Mesenchymal stem cell (in vitro differentiated cells and primary cell): ENCODE measurements at regions not wholly inside any gene's neighbourhood (a gene's known extent, or its start where the extent isn't known, plus 50 kb on each side); places are given as distances from the start of the nearest gene placed in this dataset.
A peak's percentile ranks its signal among the peaks of the same experiment; 100 is the strongest.
"Not testable (repeated sequence)": the region's sequence is repeated elsewhere in the genome, so short reads cannot be mapped to it uniquely, and the experiment has no call there.

Experiments used
- DNase-seq: peaks from one replicate; pipeline ENCODE4 v3.0.0-alpha.2; 2013
- H2AFZ ChIP-seq: one replicate; pipeline ENCODE4 v1.6.1; 2013; ENCODE audit warnings: low read depth, mild to moderate bottlenecking, control low read depth, inconsistent platforms, low read length, moderate library complexity
- H2AK5ac ChIP-seq: 2 replicates; pipeline ENCODE4 v1.6.1; 2013; ENCODE audit warnings: low read length, moderate library complexity, mild to moderate bottlenecking, inconsistent platforms; ENCODE audit not compliant: severe bottlenecking
- H2BK120ac ChIP-seq: one replicate; pipeline ENCODE4 v1.6.1; 2013; ENCODE audit warnings: low read depth, mild to moderate bottlenecking, inconsistent platforms, low read length, moderate library complexity
- H2BK12ac ChIP-seq, 2 experiments: one replicate each; pipeline ENCODE4 v1.6.1; 2013; ENCODE audit warnings: inconsistent platforms in 2 of 2, low read length in 2 of 2, mild to moderate bottlenecking in 2 of 2, moderate library complexity in 2 of 2, control low read depth in 1 of 2
- H2BK15ac ChIP-seq: one replicate; pipeline ENCODE4 v1.6.1; 2013; ENCODE audit warnings: mild to moderate bottlenecking, low read depth, inconsistent platforms; ENCODE audit not compliant: poor library complexity, severe bottlenecking
- H2BK5ac ChIP-seq: 2 replicates; pipeline ENCODE4 v1.6.1; 2013; ENCODE audit warnings: low read depth, mild to moderate bottlenecking, low read length, control low read depth, inconsistent platforms; ENCODE audit not compliant: poor library complexity, severe bottlenecking
- H3K14ac ChIP-seq, 2 experiments: one replicate each; pipeline ENCODE4 v1.6.1; 2013; ENCODE audit warnings: inconsistent platforms in 2 of 2, low read length in 2 of 2, control low read depth in 1 of 2, mild to moderate bottlenecking in 1 of 2, moderate library complexity in 1 of 2
- H3K18ac ChIP-seq, 2 experiments: one replicate each; pipeline ENCODE4 v1.6.1; 2013; ENCODE audit warnings: inconsistent platforms in 2 of 2, low read length in 2 of 2, control low read depth in 1 of 2, low read depth in 1 of 2, mild to moderate bottlenecking in 1 of 2
- H3K23ac ChIP-seq, 2 experiments: one replicate each; pipeline ENCODE4 v1.6.1; 2013; ENCODE audit warnings: inconsistent platforms in 2 of 2, low read length in 2 of 2, mild to moderate bottlenecking in 2 of 2, moderate library complexity in 2 of 2, control low read depth in 1 of 2
- H3K27ac ChIP-seq: 2 replicates; pipeline ENCODE4 v1.5.1; 2013; ENCODE audit warnings: mild to moderate bottlenecking, moderate library complexity, low read length, control low read depth, inconsistent platforms; ENCODE audit not compliant: poor library complexity, severe bottlenecking
- H3K27me3 ChIP-seq, 2 experiments: 2 replicates each; pipeline versions ENCODE4 v1.6.1 to v1.7.0; 2013; ENCODE audit warnings: low read length in 2 of 2, mild to moderate bottlenecking in 2 of 2, moderate library complexity in 2 of 2, control low read depth in 1 of 2, inconsistent platforms in 1 of 2; ENCODE audit not compliant: control insufficient read depth in 1 of 2, insufficient read depth in 1 of 2
- H3K36me3 ChIP-seq, 2 experiments: 2 replicates each; pipeline versions ENCODE4 v1.6.1 to v1.7.0; 2013; ENCODE audit warnings: low read length in 2 of 2, control low read depth in 1 of 2, inconsistent platforms in 1 of 2, low read depth in 1 of 2, mild to moderate bottlenecking in 1 of 2; ENCODE audit not compliant: insufficient read depth in 2 of 2, control insufficient read depth in 1 of 2
- H3K4ac ChIP-seq, 2 experiments: one replicate each; pipeline ENCODE4 v1.6.1; 2013; ENCODE audit warnings: inconsistent platforms in 2 of 2, low read length in 2 of 2, mild to moderate bottlenecking in 2 of 2, moderate library complexity in 2 of 2, control low read depth in 1 of 2, low read depth in 1 of 2
- H3K4me1 ChIP-seq: 2 replicates; pipeline ENCODE4 v1.6.1; 2013; ENCODE audit warnings: low read depth, low read length, control low read depth; ENCODE audit not compliant: control insufficient read depth, insufficient read depth
- H3K4me2 ChIP-seq: 2 replicates; pipeline ENCODE4 v1.6.1; 2013; ENCODE audit warnings: low read length, mild to moderate bottlenecking, inconsistent platforms; ENCODE audit not compliant: poor library complexity, severe bottlenecking
- H3K4me3 ChIP-seq, 2 experiments: 2 replicates each; pipeline versions ENCODE4 v1.5.1 to v1.7.0; 2013; ENCODE audit warnings: low read length in 2 of 2, mild to moderate bottlenecking in 2 of 2, control low read depth in 1 of 2, low read depth in 1 of 2; ENCODE audit not compliant: insufficient read depth in 1 of 2
- H3K79me1 ChIP-seq: replicated peaks from 2 replicates; pipeline ENCODE4 v1.6.1; 2013; ENCODE audit warnings: mild to moderate bottlenecking, control low read depth, low read length, inconsistent platforms; ENCODE audit not compliant: poor library complexity, severe bottlenecking
- H3K9ac ChIP-seq: 2 replicates; pipeline ENCODE4 v1.7.0; 2013; ENCODE audit warnings: mild to moderate bottlenecking, low read length, moderate library complexity
- H3K9me3 ChIP-seq: 2 replicates; pipeline ENCODE4 v1.7.0; 2013; ENCODE audit warnings: mild to moderate bottlenecking, low read length; ENCODE audit not compliant: control insufficient read depth
- H4K8ac ChIP-seq: one replicate; pipeline ENCODE4 v1.6.1; 2013; ENCODE audit warnings: inconsistent platforms, mild to moderate bottlenecking, low read length, moderate library complexity
- H4K91ac ChIP-seq: one replicate; pipeline ENCODE4 v1.6.1; 2013; ENCODE audit warnings: mild to moderate bottlenecking, low read length, inconsistent platforms
- WGBS: methylation state at CpG from one replicate; pipeline ENCODE4 v1.1.7; 2013; ENCODE audit warnings: mixed read lengths; 5-methylcytosine and 5-hydroxymethylcytosine counted together

- H4K8ac ChIP-seq, H3K9me3 ChIP-seq, H3K14ac ChIP-seq, H2BK120ac ChIP-seq, H3K27me3 ChIP-seq, H2BK5ac ChIP-seq, H3K9ac ChIP-seq, H3K27ac ChIP-seq, H3K4ac ChIP-seq, H3K18ac ChIP-seq, H2BK15ac ChIP-seq, H2BK12ac ChIP-seq, H4K91ac ChIP-seq, H2AK5ac ChIP-seq, H3K79me1 ChIP-seq, H3K4me3 ChIP-seq, H2AFZ ChIP-seq, DNase-seq, H3K23ac ChIP-seq, H3K4me2 ChIP-seq, H3K36me3 ChIP-seq, H3K4me1 ChIP-seq: not testable (repeated sequence)
- no CpG with 5 or more reads among the region's 6 CpGs for WGBS
Observed at GRCh38 chr15:84516773-84517172, 84.0 kb upstream of the ZSCAN2 start.

GRCh38 chr15:84525491-84526344 lies 75.1 kb upstream of the ZSCAN2 start:
- not testable (repeated sequence) for H3K36me3 ChIP-seq, H3K27ac ChIP-seq, H4K8ac ChIP-seq, H2BK120ac ChIP-seq, H3K27me3 ChIP-seq, H3K23ac ChIP-seq, DNase-seq, H2BK5ac ChIP-seq, H3K18ac ChIP-seq, H3K9ac ChIP-seq, H2BK12ac ChIP-seq, H3K4me2 ChIP-seq, H2AFZ ChIP-seq, H4K91ac ChIP-seq, H3K14ac ChIP-seq, H3K9me3 ChIP-seq, H3K4me3 ChIP-seq, H3K4ac ChIP-seq, H2AK5ac ChIP-seq, H3K79me1 ChIP-seq, H2BK15ac ChIP-seq, H3K4me1 ChIP-seq
- no CpG with 5 or more reads among the region's 2 CpGs for WGBS

- H2AFZ ChIP-seq, H2BK120ac ChIP-seq, H2BK5ac ChIP-seq, H3K27me3 ChIP-seq, H3K4me1 ChIP-seq, DNase-seq, H3K36me3 ChIP-seq, H3K4me3 ChIP-seq, H3K18ac ChIP-seq, H3K23ac ChIP-seq, H3K14ac ChIP-seq, H3K9ac ChIP-seq, H3K4ac ChIP-seq, H2AK5ac ChIP-seq, H3K9me3 ChIP-seq, H2BK12ac ChIP-seq, H4K8ac ChIP-seq, H4K91ac ChIP-seq, H2BK15ac ChIP-seq, H3K4me2 ChIP-seq, H3K79me1 ChIP-seq: not testable (repeated sequence)
- peak overlapping the region; percentile 45 for H3K27ac ChIP-seq
- WGBS = 96% methylated on average over 4 of the region's 4 CpGs
Observed at GRCh38 chr15:84530751-84531150, 70.1 kb upstream of the ZSCAN2 start.

- H3K36me3 ChIP-seq, H3K4me2 ChIP-seq, H3K4me1 ChIP-seq, H3K79me1 ChIP-seq, H4K91ac ChIP-seq, H3K14ac ChIP-seq, H2BK5ac ChIP-seq, DNase-seq, H2BK12ac ChIP-seq, H4K8ac ChIP-seq, H3K23ac ChIP-seq, H2BK15ac ChIP-seq, H3K4ac ChIP-seq, H3K4me3 ChIP-seq, H3K18ac ChIP-seq, H3K9me3 ChIP-seq, H3K9ac ChIP-seq, H2BK120ac ChIP-seq, H2AFZ ChIP-seq, H3K27me3 ChIP-seq, H2AK5ac ChIP-seq: not testable (repeated sequence)
- peak overlapping the region; percentile 45 for H3K27ac ChIP-seq
- WGBS = no CpG with 5 or more reads among the region's 1 CpG
Observed at GRCh38 chr15:84531223-84531622, 69.6 kb upstream of the ZSCAN2 start.
